Progenitor cell of endocrine pancreas (in vitro differentiated cells): ENCODE measurements at regions not wholly inside any gene's neighbourhood (a gene's known extent, or its start where the extent isn't known, plus 50 kb on each side); places are given as distances from the start of the nearest gene placed in this dataset.

Experiments
- DNase-seq: peaks from one replicate; pipeline ENCODE4 v3.0.0; 2021; ENCODE audit warnings: low spot score; ENCODE audit not compliant: unreplicated experiment
- H3K27ac Mint-ChIP-seq: 2 replicates; pipeline ENCODE4 v1.8.0; 2021; ENCODE audit warnings: mild to moderate bottlenecking, moderate library complexity, mixed read lengths
- H3K27me3 Mint-ChIP-seq: 2 replicates; pipeline ENCODE4 v1.8.0; 2021; ENCODE audit warnings: mixed read lengths
- H3K36me3 Mint-ChIP-seq: 2 replicates; pipeline ENCODE4 v1.8.0; 2022; ENCODE audit warnings: mixed read lengths; ENCODE audit not compliant: insufficient read depth
- H3K4me1 Mint-ChIP-seq: 2 replicates; pipeline ENCODE4 v1.8.0; 2021; ENCODE audit warnings: low read depth, mixed read lengths
- H3K4me3 Mint-ChIP-seq: 2 replicates; pipeline ENCODE4 v1.8.0; 2021; ENCODE audit warnings: low read depth, mild to moderate bottlenecking, moderate library complexity, mixed read lengths
- H3K9me3 Mint-ChIP-seq: 2 replicates; pipeline ENCODE4 v1.8.0; 2021; ENCODE audit warnings: low read depth, mixed read lengths
- CTCF ChIP-seq: fragments of 200-600 bp; sonication (generic); IDR thresholded peaks from one replicate; pipeline ENCODE4 v1.5.0; 2021; ENCODE audit warnings: antibody characterized with exemption, mild to moderate bottlenecking; ENCODE audit not compliant: unreplicated experiment

- DNase-seq, result no peak
- Mint-ChIP-seq H3K27ac (no peak overlapping the region), H3K4me3 (no peak overlapping the region), H3K4me1 (peaks cover 1% of the 10 kb centered on the region), H3K9me3 (no peaks in the 10 kb centered on the region), H3K27me3 (no peaks in the 10 kb centered on the region), H3K36me3 (no peaks in the 10 kb centered on the region)
- no peak for TF ChIP-seq CTCF
These were observed 243.2 kb downstream of the ALX1 start for GRCh38 chr12:85523197-85523596.

GRCh38 chr12:85527192-85527591, 247.2 kb downstream of the ALX1 start:
- no peaks in the 10 kb centered on the region for H3K27me3 Mint-ChIP-seq
- no peak overlapping the region for H3K4me3 Mint-ChIP-seq
- H3K4me1 Mint-ChIP-seq, result no peaks in the 10 kb centered on the region
- H3K27ac Mint-ChIP-seq, result no peak overlapping the region
- no peak for TF ChIP-seq CTCF
- no peaks in the 10 kb centered on the region for H3K9me3 Mint-ChIP-seq
- H3K36me3 Mint-ChIP-seq, result no peaks in the 10 kb centered on the region
- DNase-seq, result no peak

GRCh38 chr12:85529896-85530295, 249.9 kb downstream of the ALX1 start:
- Mint-ChIP-seq H3K9me3 (peaks cover 4% of the 10 kb centered on the region), H3K36me3 (no peaks in the 10 kb centered on the region), H3K27ac (no peak overlapping the region), H3K4me3 (no peak overlapping the region), H3K27me3 (peaks cover 3% of the 10 kb centered on the region), H3K4me1 (no peaks in the 10 kb centered on the region)
- DNase-seq, result no peak
- TF ChIP-seq CTCF, result no peak

- H3K36me3 Mint-ChIP-seq, result no peaks in the 10 kb centered on the region
- H3K4me3 Mint-ChIP-seq, result no peak overlapping the region
- H3K4me1 Mint-ChIP-seq, result no peaks in the 10 kb centered on the region
- H3K9me3 Mint-ChIP-seq, result peaks cover 4% of the 10 kb centered on the region
- no peak overlapping the region for H3K27ac Mint-ChIP-seq
- peaks cover 3% of the 10 kb centered on the region for H3K27me3 Mint-ChIP-seq
- TF ChIP-seq CTCF, result no peak
- DNase-seq, result no peak
These were observed 250.4 kb downstream of the ALX1 start for GRCh38 chr12:85530456-85530855.

GRCh38 chr12:85531341-85531740, 251.3 kb downstream of the ALX1 start:
- DNase-seq, result no peak
- no peak for TF ChIP-seq CTCF
- H3K4me1 Mint-ChIP-seq, result no peaks in the 10 kb centered on the region
- peaks cover 4% of the 10 kb centered on the region for H3K9me3 Mint-ChIP-seq
- H3K36me3 Mint-ChIP-seq, result no peaks in the 10 kb centered on the region
- H3K4me3 Mint-ChIP-seq, result no peak overlapping the region
- no peak overlapping the region for H3K27ac Mint-ChIP-seq
- H3K27me3 Mint-ChIP-seq, result peaks cover 3% of the 10 kb centered on the region

GRCh38 chr12:85549640-85550039, 269.6 kb downstream of the ALX1 start:
- Mint-ChIP-seq H3K4me1 (peaks cover 8% of the 10 kb centered on the region), H3K27ac (no peak overlapping the region), H3K27me3 (no peaks in the 10 kb centered on the region), H3K9me3 (no peaks in the 10 kb centered on the region), H3K36me3 (no peaks in the 10 kb centered on the region), H3K4me3 (no peak overlapping the region)
- DNase-seq, result no peak
- TF ChIP-seq CTCF, result no peak
